Activated CD8-positive, alpha-beta memory T cell treated with anti-CD3 and anti-CD28 coated beads, Interleukin-2, amount 50 U/mL, for 4 hours (primary cell): ENCODE measurements at regions not wholly inside any gene's neighbourhood (a gene's known extent, or its start where the extent isn't known, plus 50 kb on each side); places are given as distances from the start of the nearest gene placed in this dataset.

ENCODE experiments used
- DNase-seq: peaks from one replicate; pipeline ENCODE4 v3.0.0-alpha.2; 2020

DNA sequence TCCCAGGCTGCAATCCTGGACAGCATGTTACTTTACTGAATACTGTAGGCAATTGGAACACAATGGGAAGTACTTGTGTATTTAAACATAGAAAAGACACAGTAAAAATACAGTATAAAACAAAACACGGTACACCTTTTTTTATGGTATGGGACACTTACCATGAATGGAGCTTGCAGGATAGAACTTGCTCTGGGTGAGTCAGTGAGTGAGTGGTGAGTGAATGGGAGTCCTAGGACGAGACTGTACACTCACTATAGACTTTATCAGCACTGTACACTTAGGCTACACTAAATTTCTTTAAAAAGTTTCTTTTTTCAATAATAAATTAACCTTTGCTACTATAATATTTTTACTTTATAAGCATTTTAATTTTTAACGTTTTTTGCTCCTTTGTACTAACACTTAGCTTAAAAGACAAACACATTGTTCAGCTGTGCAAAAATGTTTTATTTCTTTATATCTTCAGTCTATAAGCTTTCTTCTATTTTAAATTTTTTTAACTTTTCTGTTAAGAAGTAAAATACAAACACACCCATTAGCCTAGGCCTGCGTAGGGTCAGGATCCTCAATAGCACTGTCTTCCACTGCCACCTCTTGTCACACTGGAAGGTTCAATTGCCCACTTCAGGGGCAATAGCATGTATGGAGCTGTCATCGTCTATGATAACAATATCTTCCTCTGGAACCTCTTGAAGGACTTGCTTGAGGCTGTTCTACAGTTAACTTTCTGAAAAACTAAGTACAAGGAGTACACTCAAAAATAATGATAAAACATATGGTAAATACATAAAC, 293.5 kb upstream of the FSTL5 start:
- DNase-seq, result no peak

DNA sequence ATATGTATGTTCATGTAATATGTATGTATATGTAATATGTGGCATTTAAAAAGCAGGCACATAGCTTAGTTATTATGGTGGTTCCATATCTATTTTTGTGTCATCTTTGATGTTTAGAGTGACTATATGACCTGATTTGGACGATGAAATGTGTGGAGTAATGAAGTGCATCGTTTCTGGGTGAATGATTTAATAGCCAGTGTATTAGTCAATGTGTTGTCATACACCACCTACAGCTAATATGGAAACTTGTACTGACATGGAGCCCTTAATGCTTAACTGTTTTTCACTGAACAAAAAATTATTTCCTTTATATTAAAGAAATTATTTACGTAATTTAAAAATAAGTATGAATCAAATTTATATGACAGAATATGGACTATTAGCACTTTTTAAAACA, 292.3 kb upstream of the FSTL5 start:
- no peak for DNase-seq

DNA sequence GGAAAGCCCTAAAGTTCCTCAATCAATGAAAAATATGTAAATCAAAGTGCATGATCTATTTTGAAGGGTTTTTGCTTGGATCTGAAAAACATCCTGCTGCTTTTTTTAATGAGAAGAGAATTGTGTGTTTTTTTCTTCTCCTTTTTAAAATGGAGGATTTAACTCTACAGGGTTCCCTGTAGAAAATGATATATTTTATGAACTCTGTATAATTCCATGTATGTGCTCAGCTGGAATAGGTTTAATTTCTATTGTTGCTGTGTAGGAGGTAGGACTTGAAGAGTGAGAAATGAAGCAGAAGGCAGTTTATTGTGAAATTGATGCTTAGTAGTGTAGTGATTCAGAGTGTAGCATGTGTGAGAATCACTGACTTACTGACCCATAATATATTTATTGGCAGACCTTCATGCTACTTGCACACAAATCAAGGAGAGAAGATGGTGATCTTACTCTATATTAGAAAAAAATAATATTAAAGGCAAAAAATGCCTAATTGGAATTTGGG, 286.8 kb upstream of the FSTL5 start:
- no peak for DNase-seq

DNA sequence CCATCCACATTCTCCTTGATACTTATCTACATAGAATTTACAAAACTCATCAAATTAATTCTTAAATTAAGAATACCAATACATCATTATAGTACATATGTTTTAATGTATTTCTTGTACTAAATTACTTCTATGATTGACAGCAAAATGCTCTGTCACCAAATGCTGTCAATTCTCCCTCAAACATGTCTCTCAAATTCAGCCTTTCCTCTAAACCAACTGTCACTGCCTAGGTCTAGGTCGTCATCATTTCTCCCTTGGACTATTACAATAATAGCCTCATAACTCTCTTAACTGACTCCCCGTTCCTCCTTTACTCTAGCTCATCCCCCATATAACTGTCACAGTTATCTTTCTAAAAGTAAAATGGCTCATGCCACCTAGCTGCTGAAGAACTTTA, 279.7 kb upstream of the FSTL5 start:
- DNase-seq, result no peak

DNA sequence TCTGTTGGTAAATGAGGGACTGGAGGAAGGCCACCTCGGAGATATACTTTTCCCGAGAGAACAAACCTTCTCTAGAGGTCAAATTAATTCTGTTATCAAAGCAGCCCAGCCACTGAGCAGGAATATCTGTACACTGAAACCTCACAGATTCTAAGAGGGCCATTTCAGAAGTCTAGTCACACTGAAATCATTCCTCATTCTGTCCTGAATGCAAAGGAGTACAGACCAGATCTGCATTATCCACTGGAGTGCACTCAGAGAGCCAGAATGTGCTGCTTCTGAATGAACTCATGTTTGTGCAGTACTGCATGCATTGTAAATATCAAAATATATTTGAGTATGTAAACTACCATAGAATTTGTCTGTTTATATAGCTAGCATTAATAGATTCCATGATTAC, 278.3 kb upstream of the FSTL5 start:
- DNase-seq, result no peak

DNA sequence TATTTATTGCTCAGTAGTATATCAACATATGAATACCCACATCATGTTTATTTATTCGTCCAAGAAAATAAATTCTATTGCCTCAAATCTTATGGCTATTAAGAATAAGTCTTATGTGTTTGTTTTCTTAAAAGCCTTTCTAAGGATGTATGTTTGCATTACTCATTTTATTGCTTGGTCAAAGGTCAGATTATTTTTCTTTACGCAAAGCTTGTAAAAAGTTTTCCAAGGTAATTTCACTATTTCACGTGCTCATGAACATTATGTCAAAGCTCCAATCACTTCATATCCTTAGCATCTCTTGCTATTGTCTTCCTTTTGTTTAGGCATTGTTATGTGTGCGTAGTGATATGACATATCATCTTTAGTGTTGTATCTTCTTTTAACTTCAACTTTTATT, 258.5 kb upstream of the FSTL5 start:
- DNase-seq, result no peak

DNA sequence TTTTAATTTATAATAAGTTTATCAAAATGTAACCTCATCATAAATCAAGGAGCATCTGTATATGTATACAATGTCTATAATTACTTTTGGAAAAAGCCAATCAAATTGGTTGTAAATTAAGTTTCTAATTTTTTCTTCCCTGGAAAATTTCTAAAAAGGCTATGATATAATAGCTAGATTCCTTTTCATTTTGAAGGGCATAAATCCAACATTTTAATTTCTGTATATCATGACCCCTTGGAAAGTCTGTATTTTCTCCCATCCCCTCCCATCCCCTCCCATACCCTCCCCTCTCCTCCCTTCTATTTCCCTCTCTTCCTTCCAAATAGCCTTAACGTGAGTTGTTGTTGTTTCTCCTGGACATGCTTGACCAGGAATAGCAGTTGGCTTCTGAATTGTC, 247.1 kb upstream of the FSTL5 start:
- DNase-seq, result no peak

DNA sequence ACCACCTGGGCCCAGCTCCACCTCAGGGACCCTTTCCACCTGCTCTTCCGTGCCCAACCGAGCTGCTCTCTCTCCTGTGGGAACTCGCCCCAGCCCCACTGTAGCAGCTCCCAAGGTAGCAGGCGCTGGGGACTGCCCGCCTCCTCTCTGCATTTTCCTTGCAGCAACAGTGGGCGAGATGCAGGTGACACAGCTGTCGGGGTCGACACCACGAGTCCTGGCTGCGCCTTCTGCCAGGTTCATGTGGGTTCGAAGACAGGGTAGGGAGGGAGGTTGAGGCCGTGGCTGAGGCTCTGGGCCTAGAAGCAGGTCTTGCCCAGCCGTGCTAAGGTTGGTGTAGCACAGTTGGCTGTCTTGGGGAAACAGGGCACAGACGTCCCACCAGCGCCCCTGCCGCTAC, 245.2 kb upstream of the FSTL5 start:
- no peak for DNase-seq

DNA sequence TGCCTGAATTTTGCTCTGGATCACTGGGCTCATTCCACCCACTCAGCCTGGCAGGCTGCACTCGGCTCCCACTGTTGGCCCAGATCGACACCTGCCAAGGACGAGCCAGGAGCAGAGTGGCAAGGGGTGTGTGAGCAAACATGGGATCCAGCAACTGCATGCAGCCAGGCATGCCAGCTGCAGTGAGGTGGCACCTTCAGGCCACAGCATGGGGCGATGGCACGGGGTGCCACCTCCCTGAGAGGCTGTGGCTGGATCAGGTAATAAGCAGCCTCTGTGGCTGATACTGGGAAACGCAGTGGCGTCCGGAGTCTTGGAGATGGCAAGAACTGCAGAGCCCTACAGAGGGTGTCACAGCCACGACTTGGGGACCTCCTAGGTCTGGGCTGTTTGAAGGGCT, 244.5 kb upstream of the FSTL5 start:
- no peak for DNase-seq

DNA sequence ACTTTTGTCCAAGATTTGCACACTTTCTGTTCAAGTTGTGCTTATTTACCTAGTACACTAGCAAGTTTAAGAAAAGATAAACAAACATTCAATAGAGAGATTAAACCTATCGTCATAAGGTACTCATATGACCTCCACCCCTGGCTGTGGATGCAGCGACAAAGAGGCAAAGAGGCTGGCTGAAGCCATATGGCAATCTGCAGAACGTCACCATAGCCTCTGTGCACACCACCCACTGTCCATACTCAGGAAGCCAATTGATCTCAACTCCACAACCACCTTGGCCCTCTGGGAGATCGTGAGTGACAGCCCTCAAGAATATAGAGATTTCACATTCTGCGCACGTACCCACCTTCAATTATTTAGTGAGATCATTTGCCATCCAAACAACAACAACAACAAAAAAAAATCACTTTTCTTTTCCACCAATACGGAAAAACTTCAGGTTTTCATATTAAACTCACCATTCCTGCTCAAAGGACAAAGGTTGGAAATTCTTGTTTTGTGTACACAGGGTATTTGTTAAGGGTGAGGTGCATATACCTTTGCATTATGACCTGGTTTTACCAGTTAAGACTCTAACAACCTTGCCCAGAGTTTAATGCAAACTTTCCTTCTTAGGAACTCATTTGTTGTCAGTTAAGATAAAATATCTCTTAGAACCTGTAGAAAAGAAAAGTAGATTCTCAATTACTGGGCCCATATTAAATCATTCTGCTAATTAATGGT, 243.0 kb upstream of the FSTL5 start:
- no peak for DNase-seq

DNA sequence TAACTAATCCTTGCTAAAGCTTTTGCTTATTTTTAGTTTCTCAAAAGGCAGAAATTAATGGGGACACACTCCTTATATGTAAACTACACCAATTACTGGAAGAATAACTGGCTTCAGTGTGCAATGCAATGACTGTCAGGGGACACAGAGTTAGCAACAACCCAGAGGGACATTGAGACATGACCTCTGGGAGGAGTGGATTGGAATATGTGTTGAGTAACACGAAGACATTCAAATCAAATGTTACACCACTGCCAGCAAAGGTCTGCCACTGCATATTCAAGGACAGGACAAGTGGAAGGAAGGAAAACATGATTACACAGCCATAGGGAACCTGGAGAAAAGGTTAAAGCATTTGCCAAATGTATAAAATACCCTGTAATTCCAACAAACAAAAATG, 240.1 kb upstream of the FSTL5 start:
- no peak for DNase-seq

DNA sequence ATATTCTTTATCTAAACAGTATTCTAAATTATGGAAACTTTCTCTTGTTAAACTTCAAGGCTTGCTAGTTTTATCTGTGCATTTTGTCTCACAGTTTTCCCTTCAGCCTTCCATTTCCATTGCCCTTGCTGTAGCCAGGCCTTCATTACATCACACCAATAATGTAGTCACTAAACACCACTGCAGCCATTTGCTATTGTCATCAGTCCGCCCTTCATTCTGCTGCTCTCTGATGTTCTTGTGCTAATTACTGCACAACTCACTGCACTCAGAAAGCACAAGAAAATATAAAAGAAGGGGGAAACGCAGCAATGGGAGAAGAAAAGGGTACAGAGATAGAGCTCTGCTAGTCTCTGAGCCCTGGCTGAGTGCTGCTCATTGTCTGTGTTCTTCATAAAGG, 239.6 kb upstream of the FSTL5 start:
- no peak for DNase-seq

DNA sequence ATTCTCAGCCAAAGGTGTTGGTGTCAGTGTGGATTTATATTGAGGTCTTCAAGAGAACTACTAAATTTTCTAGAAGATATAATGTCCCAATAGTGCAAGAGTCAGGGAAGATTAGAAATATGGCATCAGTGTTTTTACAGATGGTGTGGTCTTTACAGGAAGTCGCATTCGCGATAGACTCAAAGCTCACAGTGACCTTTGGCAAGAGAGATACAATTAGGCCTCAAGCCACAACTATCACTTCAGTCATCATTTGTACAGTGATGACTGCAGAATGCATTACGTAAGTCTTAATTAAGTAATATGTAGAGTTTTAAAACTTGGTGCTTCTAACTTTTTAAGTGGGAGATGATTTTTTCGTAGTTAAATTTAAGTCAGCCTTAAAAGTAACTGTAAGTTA, 237.2 kb upstream of the FSTL5 start:
- DNase-seq, result no peak

DNA sequence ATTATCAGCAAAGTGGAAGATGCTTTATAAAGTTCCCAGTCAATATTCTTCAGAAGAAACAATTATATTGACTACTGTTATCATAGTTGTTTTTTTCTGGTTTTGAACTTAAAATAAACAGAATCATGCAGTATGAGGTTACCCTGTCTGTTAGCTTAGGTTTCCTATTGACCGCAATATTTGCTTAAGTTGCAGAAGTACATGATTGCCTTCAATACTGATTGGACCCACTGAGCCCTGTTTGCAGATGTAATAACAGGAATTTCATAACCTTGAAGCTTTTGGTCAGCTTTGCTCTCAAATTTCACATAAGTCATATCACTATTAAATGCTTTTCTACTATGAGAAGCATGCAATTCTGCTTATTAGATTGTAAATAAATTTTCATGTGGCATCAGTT, 229.1 kb upstream of the FSTL5 start:
- DNase-seq, result no peak

DNA sequence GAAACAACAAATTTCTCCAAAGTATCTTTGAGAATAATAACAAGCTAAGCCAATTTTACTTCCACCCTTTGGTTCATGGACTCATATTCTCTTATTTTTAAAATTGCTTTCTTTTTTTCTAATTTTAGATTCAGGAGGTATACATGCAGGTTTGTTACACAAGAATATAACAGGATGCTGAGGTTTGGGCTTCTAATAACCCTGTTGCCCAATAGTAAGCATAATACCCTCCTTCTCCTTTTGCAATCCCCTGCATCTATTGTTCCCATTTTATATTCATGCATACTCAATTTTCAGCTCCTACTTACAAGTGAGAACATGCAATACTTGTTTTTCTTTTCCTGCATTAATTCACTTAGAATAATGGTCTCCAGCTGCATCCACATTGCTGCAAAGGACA, 202.3 kb upstream of the FSTL5 start:
- DNase-seq, result no peak

DNA sequence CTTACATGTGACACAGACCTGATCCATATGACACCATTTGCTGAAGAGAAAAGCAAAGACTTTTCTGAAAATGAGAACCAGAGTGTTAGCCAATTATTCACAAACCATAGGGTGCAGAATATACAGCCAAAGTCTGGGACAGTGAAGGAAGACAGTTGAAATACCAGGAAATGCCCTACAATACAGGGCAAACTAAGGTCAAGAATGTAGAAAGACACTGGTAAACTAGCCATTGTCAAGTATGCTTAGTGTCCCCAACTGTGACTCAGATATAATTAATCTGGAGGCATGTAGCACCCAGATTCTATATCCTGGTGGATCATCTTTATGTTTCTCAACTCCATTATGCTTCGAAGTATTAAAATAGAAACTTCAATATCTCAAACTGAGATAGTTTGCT, 200.9 kb upstream of the FSTL5 start:
- DNase-seq, result no peak

DNA sequence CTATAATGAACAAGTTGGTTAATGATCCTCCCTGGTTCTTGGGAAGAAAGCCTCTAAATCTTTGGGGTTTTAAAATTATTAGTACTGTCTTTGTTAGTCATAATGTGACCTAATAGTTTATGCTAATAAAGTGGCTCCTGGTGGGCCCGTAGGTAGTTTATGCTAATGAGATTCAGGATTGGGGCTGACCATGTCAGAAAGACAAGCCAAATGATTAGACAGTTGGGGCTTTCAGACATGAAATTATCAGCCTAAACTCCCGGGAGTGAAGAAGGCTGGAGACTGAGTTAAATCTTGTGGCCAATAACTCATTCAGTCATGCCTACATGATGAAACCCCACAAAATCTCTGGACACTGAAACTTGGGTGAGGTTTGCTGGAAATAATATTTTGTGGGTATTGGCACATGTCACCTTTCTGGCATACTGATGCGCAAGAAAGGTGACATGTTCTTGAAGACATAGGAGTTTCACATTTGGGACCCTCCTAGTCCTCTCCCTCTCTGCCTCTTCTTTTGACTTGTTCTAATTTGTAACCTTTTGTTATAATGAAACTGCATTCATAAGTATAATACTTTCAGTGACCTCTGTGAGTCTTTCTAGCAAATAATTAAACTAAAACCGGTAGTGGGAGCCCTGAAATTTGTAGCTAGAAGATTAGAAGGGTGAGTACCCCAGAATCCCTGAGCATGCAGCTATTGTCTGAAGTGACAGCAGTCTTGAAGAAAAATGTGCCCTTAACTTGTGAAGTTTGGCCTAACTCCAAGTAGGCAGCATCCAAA, 196.8 kb upstream of the FSTL5 start:
- no peak for DNase-seq

DNA sequence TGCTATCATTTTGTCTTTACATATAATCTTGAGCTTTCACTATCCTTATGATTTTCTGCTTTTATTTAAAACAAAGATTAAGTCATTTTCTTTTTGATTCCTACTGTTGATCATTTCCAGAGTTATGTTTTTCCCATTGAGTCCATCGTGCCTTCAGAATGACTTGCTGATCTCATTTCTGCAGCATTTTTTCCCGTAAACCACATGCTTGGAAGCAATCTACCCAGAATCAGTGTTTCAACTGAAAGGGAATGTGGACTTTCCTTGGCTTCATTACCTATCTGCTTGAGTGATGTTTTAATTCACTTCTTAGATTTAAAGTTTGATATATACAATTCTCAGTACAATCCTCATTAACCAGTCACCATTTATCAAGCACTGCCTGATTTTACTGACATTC, 192.4 kb upstream of the FSTL5 start:
- no peak for DNase-seq

DNA sequence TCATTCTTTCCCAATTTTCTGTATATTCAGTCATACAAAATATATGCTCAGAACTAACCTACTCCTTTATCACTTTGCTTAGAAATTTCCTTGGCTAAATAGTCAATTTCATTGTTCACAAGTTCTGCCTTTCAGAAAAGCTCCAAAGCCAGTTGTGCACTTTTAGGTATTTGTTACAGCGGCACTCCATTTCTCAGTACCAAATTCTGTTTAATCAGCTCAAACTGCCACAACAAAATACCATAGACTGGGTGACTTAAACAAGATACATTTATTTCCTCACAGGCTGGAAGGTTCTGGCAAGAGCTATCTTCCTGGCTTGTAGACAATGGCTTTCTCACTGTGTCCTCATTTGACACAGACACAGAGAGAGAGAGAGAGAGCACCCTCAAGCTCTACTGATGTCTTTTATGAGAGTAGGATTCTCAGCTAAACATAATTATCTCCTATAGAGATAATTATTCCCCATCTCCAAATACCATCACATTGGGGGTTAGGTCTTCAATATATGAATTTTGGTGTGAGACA, 188.8 kb upstream of the FSTL5 start:
- DNase-seq, result no peak

DNA sequence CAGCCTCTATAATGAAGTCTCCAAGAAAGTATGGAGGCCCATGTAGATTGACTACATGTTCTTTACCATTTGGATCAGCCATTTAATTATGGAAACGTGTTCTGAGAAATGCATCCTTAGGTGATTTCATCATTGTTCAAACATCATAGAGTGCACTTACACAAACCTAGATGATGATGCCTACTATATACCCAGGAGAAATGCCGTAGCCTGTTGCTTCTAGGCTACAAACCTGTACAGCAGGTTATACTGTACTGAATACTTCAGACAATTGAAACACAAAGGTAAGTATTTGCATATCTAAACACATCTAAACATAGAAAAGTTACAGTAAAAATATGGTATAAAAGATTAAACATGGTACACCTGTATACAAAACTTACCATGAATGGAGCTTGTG, 186.5 kb upstream of the FSTL5 start:
- DNase-seq, result no peak

DNA sequence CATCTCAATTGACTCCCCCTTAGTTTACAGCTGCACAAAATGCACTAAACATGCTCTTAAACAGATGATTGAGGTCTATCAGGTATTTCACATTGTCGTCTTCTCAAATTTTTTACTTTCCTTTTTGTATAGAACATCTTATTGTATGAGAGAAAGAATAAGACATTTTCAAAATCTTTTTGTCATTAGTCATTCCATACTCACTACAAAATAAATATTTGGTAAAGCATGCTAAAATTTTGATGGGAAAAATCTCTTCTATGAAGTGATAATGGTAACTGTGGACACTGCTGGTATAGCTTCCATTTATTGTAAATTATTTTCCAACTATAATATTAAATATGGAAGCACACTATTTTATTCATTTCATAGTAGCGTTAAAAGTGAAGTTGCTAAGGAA, 185.6 kb upstream of the FSTL5 start:
- DNase-seq, result no peak

DNA sequence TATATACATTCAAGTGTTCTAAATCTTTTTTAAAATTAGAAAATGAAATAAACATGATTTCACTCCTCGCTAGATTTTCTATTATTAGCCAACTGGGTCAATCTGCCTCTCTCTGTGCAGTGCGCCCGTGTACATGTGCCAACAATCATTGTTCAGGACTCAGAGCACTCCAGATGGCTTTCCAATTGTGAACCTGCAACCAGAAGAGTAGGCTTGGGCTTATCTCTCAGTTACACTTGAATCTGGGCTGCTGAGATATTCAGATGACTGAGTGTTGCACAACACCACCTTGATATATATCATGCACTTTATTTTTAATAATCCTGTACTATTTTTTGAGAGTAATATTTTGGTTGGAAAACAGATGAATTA, 184.0 kb upstream of the FSTL5 start:
- no peak for DNase-seq

DNA sequence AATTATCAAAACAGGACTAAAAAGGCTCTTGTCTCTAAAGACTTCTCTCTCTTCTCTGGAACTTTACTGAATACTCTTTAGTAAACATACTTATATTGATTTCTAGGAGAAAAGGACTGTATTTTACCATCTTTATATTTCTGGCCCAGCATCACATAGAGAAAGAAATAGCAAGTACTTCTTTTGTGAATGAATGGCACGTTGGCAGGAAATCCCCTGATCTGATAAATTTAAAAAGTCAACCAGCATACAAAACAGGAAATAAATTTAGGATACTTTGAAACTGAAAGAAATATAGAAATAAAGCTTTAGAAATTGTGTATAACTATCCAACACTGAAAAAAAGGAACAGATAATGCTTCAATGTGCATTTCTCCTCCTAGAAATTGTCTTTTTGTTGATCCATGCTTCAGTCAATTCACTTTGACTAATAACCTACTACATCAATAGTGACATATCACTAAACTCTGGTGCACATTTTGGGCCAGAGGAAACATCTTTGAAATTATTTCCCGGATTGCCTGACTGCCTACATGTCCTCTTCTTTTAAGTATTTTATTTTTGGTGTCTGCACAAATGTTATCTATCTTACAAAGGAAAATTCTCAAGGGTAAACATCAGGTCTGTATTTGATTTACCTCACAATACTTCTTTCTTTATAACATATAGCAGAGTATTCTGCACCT, 183.5 kb upstream of the FSTL5 start:
- no peak for DNase-seq
